Lower leg skin (tissue), 3 donors: ENCODE measurements at regions not wholly inside any gene's neighbourhood (a gene's known extent, or its start where the extent isn't known, plus 50 kb on each side); places are given as distances from the start of the nearest gene placed in this dataset.

Experiments used
- POLR2A ChIP-seq, 2 donors: fragments of 450-650 bp; IDR thresholded peaks; one replicate each; pipeline ENCODE4 v1.6.1; 2016 to 2017; ENCODE audit warnings: antibody characterized with exemption in 2 of 2, mild to moderate bottlenecking in 1 of 2, moderate library complexity in 1 of 2
- TF ChIP-seq, protein P1 (sequence below), 3 donors: fragments of 450-650 bp; IDR thresholded peaks; one replicate each; pipeline ENCODE4 v1.5.1; 2016; ENCODE audit warnings: antibody characterized with exemption in 3 of 3, mild to moderate bottlenecking in 3 of 3, moderate library complexity in 2 of 3

DNA sequence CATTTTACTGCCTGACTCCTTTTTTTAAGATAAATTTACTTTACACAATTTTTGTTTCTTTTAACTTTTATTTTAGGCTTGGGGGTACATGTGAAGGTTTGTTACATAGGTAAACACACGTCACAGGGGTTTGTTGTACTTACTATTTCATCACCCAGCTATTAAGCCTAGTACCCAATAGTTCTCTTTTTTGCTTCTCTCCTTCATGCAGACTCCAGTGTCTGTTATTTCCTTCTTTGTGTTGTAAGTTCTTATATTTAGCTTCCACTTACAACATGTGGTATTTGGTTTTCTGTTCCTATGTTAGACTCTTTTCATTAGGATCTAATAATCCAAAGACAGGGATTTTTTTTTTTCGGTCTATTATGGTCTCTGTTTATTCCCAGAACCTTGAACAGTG is 83.5 kb upstream of the CCN6 start:
- TF ChIP-seq, protein P1, sequence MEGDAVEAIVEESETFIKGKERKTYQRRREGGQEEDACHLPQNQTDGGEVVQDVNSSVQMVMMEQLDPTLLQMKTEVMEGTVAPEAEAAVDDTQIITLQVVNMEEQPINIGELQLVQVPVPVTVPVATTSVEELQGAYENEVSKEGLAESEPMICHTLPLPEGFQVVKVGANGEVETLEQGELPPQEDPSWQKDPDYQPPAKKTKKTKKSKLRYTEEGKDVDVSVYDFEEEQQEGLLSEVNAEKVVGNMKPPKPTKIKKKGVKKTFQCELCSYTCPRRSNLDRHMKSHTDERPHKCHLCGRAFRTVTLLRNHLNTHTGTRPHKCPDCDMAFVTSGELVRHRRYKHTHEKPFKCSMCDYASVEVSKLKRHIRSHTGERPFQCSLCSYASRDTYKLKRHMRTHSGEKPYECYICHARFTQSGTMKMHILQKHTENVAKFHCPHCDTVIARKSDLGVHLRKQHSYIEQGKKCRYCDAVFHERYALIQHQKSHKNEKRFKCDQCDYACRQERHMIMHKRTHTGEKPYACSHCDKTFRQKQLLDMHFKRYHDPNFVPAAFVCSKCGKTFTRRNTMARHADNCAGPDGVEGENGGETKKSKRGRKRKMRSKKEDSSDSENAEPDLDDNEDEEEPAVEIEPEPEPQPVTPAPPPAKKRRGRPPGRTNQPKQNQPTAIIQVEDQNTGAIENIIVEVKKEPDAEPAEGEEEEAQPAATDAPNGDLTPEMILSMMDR (IDR thresholded peaks at IDR 0.05): no peak
- no peak for TF ChIP-seq POLR2A (IDR thresholded peaks at IDR 0.05)
